GM23338 (cell line): ENCODE measurements at regions not wholly inside any gene's neighbourhood (a gene's known extent, or its start where the extent isn't known, plus 50 kb on each side); places are given as distances from the start of the nearest gene placed in this dataset.

Experiments
- ATAC-seq: fragments of 200-7000 bp; cut with Tn5 transposase; 3 replicates; pipeline ENCODE4 v1.9.1; 2020
- DNase-seq: peaks from one replicate; pipeline ENCODE4 v3.0.0-alpha.2; 2015; ENCODE audit warnings: low spot score
- H2AFZ ChIP-seq: fragments of 200-600 bp; sonication (generic); 2 replicates; pipeline ENCODE4 v1.8.0; 2016; ENCODE audit warnings: antibody characterized with exemption, mild to moderate bottlenecking, moderate library complexity
- H3F3A ChIP-seq: fragments of 200-600 bp; sonication (generic); replicated peaks from 2 replicates; pipeline ENCODE4 v1.8.0; 2017; ENCODE audit warnings: antibody characterized with exemption, mixed run types, low read depth
- H3K27ac ChIP-seq: fragments of 200-600 bp; sonication (generic); 2 replicates; pipeline ENCODE4 v1.6.1; 2016; ENCODE audit warnings: low read depth
- H3K27me3 ChIP-seq: fragments of 200-600 bp; sonication (generic); 2 replicates; pipeline ENCODE4 v1.8.0; 2016; ENCODE audit warnings: mild to moderate bottlenecking, mixed run types, moderate library complexity; ENCODE audit not compliant: insufficient read depth
- H3K36me3 ChIP-seq: fragments of 200-600 bp; sonication (generic); 2 replicates; pipeline ENCODE4 v1.8.0; 2016; ENCODE audit warnings: mild to moderate bottlenecking; ENCODE audit not compliant: insufficient read depth
- H3K4me1 ChIP-seq: fragments of 200-600 bp; sonication (generic); 2 replicates; pipeline ENCODE4 v1.8.0; 2016; ENCODE audit warnings: mild to moderate bottlenecking, moderate library complexity; ENCODE audit not compliant: insufficient read depth
- H3K4me2 ChIP-seq: fragments of 200-600 bp; sonication (generic); 2 replicates; pipeline ENCODE4 v1.7.1; 2017; ENCODE audit warnings: mixed run types
- H3K4me3 ChIP-seq: fragments of 200-600 bp; sonication (generic); 2 replicates; pipeline ENCODE4 v1.6.1; 2016; ENCODE audit warnings: mixed run types
- H3K79me2 ChIP-seq: fragments of 200-600 bp; sonication (generic); replicated peaks from 2 replicates; pipeline ENCODE4 v1.8.0; 2017; ENCODE audit warnings: mild to moderate bottlenecking; ENCODE audit not compliant: insufficient read depth
- H3K9me2 ChIP-seq: fragments of 200-600 bp; sonication (generic); 2 replicates; pipeline ENCODE4 v1.8.0; 2017; ENCODE audit not compliant: insufficient read depth
- H4K20me1 ChIP-seq: fragments of 200-600 bp; sonication (generic); replicated peaks from 2 replicates; pipeline ENCODE4 v1.8.0; 2017; ENCODE audit warnings: mild to moderate bottlenecking; ENCODE audit not compliant: insufficient read depth
- H3K27ac Mint-ChIP-seq: 2 replicates; pipeline ENCODE4 v1.8.0; 2020; ENCODE audit warnings: inconsistent platforms, mild to moderate bottlenecking, moderate library complexity, mixed read lengths
- H3K27me3 Mint-ChIP-seq: 3 replicates; pipeline ENCODE4 v1.8.0; 2022; ENCODE audit warnings: low read depth, mild to moderate bottlenecking, moderate library complexity, mixed read lengths, inconsistent platforms; ENCODE audit not compliant: insufficient read depth, poor library complexity
- H3K36me3 Mint-ChIP-seq: 3 replicates; pipeline ENCODE4 v1.8.0; 2021; ENCODE audit warnings: low read depth, mild to moderate bottlenecking, inconsistent platforms, moderate library complexity, mixed read lengths
- H3K4me1 Mint-ChIP-seq: 3 replicates; pipeline ENCODE4 v1.8.0; 2020; ENCODE audit warnings: mild to moderate bottlenecking, inconsistent platforms, mixed read lengths
- H3K4me3 Mint-ChIP-seq: 3 replicates; pipeline ENCODE4 v1.8.0; 2021; ENCODE audit warnings: moderate library complexity, mild to moderate bottlenecking, inconsistent platforms, mixed read lengths
- H3K9me3 Mint-ChIP-seq: 3 replicates; pipeline ENCODE4 v1.8.0; 2020; ENCODE audit warnings: moderate library complexity, mild to moderate bottlenecking, inconsistent platforms, mixed read lengths
- CREB1 ChIP-seq: fragments of 250-450 bp; sonication (Bioruptor Pico); IDR thresholded peaks from 2 replicates; pipeline ENCODE4 v1.5.0; 2020; ENCODE audit warnings: low read depth, mild to moderate bottlenecking, moderate library complexity
- ETS1 ChIP-seq: IDR thresholded peaks from 2 replicates; pipeline ENCODE4 v1.6.1; 2016; ENCODE audit warnings: antibody characterized with exemption
- JUNB ChIP-seq: IDR thresholded peaks from one replicate; pipeline ENCODE4 v1.6.1; 2016; ENCODE audit warnings: antibody characterized with exemption; ENCODE audit not compliant: unreplicated experiment
- NANOG ChIP-seq: IDR thresholded peaks from 2 replicates; pipeline ENCODE4 v1.6.1; 2016; ENCODE audit warnings: antibody characterized with exemption, borderline replicate concordance
- POLR2AphosphoS5 ChIP-seq: IDR thresholded peaks from 2 replicates; pipeline ENCODE4 v1.6.1; 2016; ENCODE audit warnings: antibody characterized with exemption, low read depth
- STAT1 ChIP-seq: IDR thresholded peaks from one replicate; pipeline ENCODE4 v1.6.1; 2016; ENCODE audit warnings: antibody characterized with exemption; ENCODE audit not compliant: unreplicated experiment
- ZNF114 ChIP-seq: fragments of 250-450 bp; sonication (Bioruptor Pico); IDR thresholded peaks from 2 replicates; pipeline ENCODE4 v1.5.0; 2020; ENCODE audit warnings: mild to moderate bottlenecking, moderate library complexity
- ZNF462 ChIP-seq: fragments of 250-450 bp; sonication (Bioruptor Pico); IDR thresholded peaks from 2 replicates; pipeline ENCODE4 v1.5.0; 2020; ENCODE audit warnings: mild to moderate bottlenecking, moderate library complexity
- TF ChIP-seq, protein P1 (sequence below), 2 experiments: fragments of 200-600 bp in 1 of 2; sonication (generic) in 1 of 2; conservative IDR thresholded peaks; 2 replicates each; pipeline versions ENCODE4 v1.5.1 to v1.6.1; 2016 to 2017; ENCODE audit warnings: antibody characterized with exemption in 2 of 2, low read depth in 2 of 2, mild to moderate bottlenecking in 2 of 2, moderate library complexity in 1 of 2

DNA sequence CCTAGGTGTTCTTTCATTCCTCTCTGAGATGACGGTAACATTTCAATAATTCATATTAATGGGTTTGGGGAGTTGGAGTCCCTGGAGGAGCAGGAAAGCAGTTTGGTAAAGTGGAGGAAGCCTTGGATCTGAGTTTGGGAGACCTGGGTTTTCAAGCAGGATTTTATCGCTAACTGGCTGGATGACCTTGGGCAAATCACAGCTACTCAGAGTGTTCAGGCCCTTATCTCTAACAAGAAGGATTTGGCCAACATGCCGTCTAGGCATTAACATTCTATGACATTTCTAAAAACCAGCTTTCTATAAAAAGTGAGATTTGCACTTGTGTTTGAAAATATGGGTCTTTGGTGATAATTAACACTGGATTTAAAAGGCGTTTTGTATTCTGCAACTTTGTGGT lies 59.7 kb upstream of the MEX3C start:
- ATAC-seq: no peak
- DNase-seq: no peak
- H3K36me3 ChIP-seq: no peaks in the 10 kb centered on the region
- no peaks in the 10 kb centered on the region for H4K20me1 ChIP-seq
- Mint-ChIP-seq H3K36me3 (no peaks in the 10 kb centered on the region), H3K4me3 (no peak overlapping the region), H3K9me3 (no peaks in the 10 kb centered on the region), H3K27ac (no peak overlapping the region), H3K4me1 (no peaks in the 10 kb centered on the region), H3K27me3 (no peaks in the 10 kb centered on the region)
- no peak overlapping the region for H3K27ac ChIP-seq
- H3K27me3 ChIP-seq: no peaks in the 10 kb centered on the region
- no peaks in the 10 kb centered on the region for H3F3A ChIP-seq
- H3K4me2 ChIP-seq: no peak overlapping the region
- H3K4me3 ChIP-seq: no peak overlapping the region
- no peaks in the 10 kb centered on the region for H3K9me2 ChIP-seq
- no peaks in the 10 kb centered on the region for H3K4me1 ChIP-seq
- H2AFZ ChIP-seq: no peak overlapping the region
- no peak for TF ChIP-seq ZNF114
- TF ChIP-seq STAT1: no peak
- no peak for TF ChIP-seq JUNB
- no peak for TF ChIP-seq POLR2AphosphoS5
- TF ChIP-seq CREB1 (CRISPR knock-in tag): no peak
- TF ChIP-seq, protein P1, sequence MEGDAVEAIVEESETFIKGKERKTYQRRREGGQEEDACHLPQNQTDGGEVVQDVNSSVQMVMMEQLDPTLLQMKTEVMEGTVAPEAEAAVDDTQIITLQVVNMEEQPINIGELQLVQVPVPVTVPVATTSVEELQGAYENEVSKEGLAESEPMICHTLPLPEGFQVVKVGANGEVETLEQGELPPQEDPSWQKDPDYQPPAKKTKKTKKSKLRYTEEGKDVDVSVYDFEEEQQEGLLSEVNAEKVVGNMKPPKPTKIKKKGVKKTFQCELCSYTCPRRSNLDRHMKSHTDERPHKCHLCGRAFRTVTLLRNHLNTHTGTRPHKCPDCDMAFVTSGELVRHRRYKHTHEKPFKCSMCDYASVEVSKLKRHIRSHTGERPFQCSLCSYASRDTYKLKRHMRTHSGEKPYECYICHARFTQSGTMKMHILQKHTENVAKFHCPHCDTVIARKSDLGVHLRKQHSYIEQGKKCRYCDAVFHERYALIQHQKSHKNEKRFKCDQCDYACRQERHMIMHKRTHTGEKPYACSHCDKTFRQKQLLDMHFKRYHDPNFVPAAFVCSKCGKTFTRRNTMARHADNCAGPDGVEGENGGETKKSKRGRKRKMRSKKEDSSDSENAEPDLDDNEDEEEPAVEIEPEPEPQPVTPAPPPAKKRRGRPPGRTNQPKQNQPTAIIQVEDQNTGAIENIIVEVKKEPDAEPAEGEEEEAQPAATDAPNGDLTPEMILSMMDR (conservative IDR thresholded peaks at IDR 0.05; ENCODE audit: low read depth in 2 of 2): no peak
- no peak for TF ChIP-seq ZNF462 (CRISPR knock-in tag)
- no peak for TF ChIP-seq ETS1
- TF ChIP-seq NANOG: no peak
- no peaks in the 10 kb centered on the region for H3K79me2 ChIP-seq
